ENCODE measurements at regions not wholly inside any gene's neighbourhood (a gene's known extent, or its start where the extent isn't known, plus 50 kb on each side); places are given as distances from the start of the nearest gene placed in this dataset.
"Not testable (repeated sequence)": the region's sequence is repeated elsewhere in the genome, so short reads cannot be mapped to it uniquely, and the experiment has no call there.

DNA sequence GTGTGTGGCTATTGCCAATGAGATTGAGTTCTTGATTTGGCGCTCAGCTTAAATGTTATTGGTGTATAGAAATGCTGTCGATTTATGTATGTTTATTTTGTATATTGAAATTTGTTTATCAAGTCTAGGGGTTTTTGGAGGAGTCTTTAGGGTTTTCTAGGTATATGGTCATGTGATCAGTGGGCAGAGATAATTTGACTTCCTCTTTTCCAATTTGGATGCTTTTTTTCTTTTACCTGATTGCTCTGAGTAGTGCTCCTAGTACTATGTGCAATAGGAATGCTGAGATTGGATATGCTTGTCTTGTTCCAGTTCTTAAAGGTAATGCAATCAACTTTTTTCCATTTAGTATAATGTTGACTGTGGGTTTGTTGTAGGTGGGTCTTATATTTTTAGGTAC lies 99.8 kb upstream of the PMCH start:
- Histone ChIP-seq H3K4me3 (ENCODE audit: low read length) (no peak overlapping the region), H3K9me3 (ENCODE audit: insufficient read depth, low read length) (no peaks in the 10 kb centered on the region), H3K4me2 (ENCODE audit: low read length) (no peak overlapping the region), H3K27ac (ENCODE audit: low read length) (no peak overlapping the region), H4K20me1 (ENCODE audit: insufficient read depth, low read length) (no peaks in the 10 kb centered on the region), H3K36me3 (replicated peaks; ENCODE audit: low read depth, low read length) (no peaks in the 10 kb centered on the region), H3K4me1 (ENCODE audit: low read length) (peaks cover under 1% of the 10 kb centered on the region; the same call in 1 of the 2 replicates), H3K9ac (ENCODE audit: low read length) (no peak overlapping the region), H2AFZ (ENCODE audit: low read depth, low read length) (no peak overlapping the region), H3K27me3 (ENCODE audit: low read depth, low read length) (no peaks in the 10 kb centered on the region), H3K79me2 (ENCODE audit: low read length) (no peaks in the 10 kb centered on the region)
- TF ChIP-seq, protein P1, sequence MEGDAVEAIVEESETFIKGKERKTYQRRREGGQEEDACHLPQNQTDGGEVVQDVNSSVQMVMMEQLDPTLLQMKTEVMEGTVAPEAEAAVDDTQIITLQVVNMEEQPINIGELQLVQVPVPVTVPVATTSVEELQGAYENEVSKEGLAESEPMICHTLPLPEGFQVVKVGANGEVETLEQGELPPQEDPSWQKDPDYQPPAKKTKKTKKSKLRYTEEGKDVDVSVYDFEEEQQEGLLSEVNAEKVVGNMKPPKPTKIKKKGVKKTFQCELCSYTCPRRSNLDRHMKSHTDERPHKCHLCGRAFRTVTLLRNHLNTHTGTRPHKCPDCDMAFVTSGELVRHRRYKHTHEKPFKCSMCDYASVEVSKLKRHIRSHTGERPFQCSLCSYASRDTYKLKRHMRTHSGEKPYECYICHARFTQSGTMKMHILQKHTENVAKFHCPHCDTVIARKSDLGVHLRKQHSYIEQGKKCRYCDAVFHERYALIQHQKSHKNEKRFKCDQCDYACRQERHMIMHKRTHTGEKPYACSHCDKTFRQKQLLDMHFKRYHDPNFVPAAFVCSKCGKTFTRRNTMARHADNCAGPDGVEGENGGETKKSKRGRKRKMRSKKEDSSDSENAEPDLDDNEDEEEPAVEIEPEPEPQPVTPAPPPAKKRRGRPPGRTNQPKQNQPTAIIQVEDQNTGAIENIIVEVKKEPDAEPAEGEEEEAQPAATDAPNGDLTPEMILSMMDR (IDR thresholded peaks at IDR 0.05; ENCODE audit: low read depth, low read length), result no peak
- TF ChIP-seq EZH2phosphoT487 (IDR thresholded peaks at IDR 0.05; ENCODE audit: low read depth), result no peak

DNA sequence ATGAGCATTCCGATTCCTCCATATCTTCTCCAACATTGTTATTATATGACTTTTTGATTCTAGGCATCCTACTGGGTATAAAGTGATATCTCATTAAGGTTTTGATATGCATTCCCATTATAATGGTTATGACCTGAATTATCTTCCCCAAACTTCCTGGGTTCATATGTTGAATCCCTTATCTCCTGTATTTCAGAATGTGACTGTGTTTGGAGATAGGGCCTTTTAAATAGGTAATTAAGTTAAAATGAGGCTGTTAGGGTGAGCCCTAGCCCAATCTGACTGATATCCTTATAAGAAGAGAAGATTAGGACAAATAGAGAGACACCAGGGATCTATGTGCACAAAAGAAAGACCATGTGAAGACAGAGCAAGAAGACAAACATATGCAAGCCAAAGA lies 96.9 kb upstream of the PMCH start:
- no peak overlapping the region for H3K4me3 ChIP-seq (ENCODE audit: low read length)
- no peak overlapping the region for H3K27ac ChIP-seq (ENCODE audit: low read length)
- H2AFZ ChIP-seq (ENCODE audit: low read depth, low read length), result no peak overlapping the region
- TF ChIP-seq, protein P1 (IDR thresholded peaks at IDR 0.05; ENCODE audit: low read depth, low read length), result no peak
- TF ChIP-seq EZH2phosphoT487 (IDR thresholded peaks at IDR 0.05; ENCODE audit: low read depth), result no peak
- no peaks in the 10 kb centered on the region for H3K27me3 ChIP-seq (ENCODE audit: low read depth, low read length)
- no peaks in the 10 kb centered on the region for H3K79me2 ChIP-seq (ENCODE audit: low read length)
- H3K4me1 ChIP-seq (ENCODE audit: low read length), result no peaks in the 10 kb centered on the region
- H4K20me1 ChIP-seq (ENCODE audit: insufficient read depth, low read length), result no peaks in the 10 kb centered on the region
- H3K9me3 ChIP-seq (ENCODE audit: insufficient read depth, low read length), result no peaks in the 10 kb centered on the region
- no peak overlapping the region for H3K4me2 ChIP-seq (ENCODE audit: low read length)
- no peak overlapping the region for H3K9ac ChIP-seq (ENCODE audit: low read length)
- H3K36me3 ChIP-seq (replicated peaks; ENCODE audit: low read depth, low read length), result no peaks in the 10 kb centered on the region

DNA sequence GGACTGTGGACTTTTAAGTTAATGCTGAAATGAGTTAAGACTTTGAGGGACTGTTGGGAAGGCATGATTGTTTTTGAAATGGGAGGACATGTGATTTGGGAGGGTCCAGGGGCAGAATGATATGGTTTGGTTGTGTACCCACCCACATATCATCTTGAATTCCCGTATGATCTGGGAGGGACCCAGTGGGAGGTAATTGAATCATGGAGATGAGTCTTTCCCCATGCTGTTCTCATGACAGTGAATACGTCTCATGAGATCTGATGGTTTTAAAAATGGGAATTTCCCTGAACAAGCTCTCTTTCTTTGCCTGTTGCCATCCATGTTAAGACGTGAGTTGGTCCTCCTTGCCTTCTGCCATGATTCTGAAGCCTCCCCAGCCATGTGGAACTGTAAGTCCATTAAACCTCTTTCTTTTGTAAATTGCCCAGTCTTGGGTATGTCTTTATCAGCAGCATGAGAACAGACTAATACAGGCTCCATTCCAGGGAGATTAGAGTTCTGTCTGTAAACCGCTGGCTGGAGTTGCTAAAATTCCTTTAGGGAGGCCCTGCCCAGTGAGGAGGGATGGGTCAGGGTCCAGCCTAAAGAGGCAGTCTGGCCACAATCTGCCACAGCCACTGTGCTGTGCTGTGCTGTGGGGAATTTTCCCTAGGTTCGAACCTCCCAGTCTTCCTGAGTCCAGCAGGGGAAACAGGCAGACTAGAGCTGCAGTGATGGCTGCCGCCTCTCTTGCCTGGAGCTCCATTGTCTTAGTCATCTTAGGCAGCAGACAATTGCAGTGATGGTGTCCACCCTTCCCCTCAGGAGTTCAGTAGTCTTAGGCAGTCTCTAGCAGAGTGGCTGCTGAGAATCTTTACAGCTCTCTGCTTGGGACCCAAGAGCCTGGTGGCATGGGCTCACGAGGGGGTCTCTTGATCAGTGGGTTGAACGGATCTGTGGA lies 94.1 kb upstream of the PMCH start:
- not testable (repeated sequence) for H3K4me3 ChIP-seq (ENCODE audit: low read length); H3K4me1 ChIP-seq (ENCODE audit: low read length); H3K27ac ChIP-seq (ENCODE audit: low read length); H2AFZ ChIP-seq (ENCODE audit: low read depth, low read length); H4K20me1 ChIP-seq (ENCODE audit: insufficient read depth, low read length); H3K36me3 ChIP-seq (replicated peaks; ENCODE audit: low read depth, low read length); H3K79me2 ChIP-seq (ENCODE audit: low read length); H3K27me3 ChIP-seq (ENCODE audit: low read depth, low read length); H3K4me2 ChIP-seq (ENCODE audit: low read length); H3K9me3 ChIP-seq (ENCODE audit: insufficient read depth, low read length); H3K9ac ChIP-seq (ENCODE audit: low read length)

DNA sequence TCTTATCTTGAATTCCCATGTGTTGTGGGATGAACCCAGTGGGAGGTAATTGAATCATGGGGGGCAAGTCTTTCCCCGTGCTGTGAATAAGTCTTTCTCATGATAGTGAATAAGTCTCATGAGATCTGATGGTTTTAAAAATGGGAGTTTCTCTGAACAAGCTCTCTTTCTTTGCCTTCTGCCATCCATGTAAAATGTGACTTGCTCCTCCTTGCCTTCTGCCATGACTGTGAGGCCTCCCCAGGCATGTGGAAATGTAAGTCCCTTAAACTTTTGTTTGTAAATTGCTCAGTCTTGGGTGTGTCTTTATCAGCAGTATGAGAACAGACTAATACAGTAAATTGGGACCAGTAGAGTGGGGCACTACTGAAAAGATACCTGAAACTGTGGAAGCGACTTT lies 92.1 kb upstream of the PMCH start:
- H3K36me3 ChIP-seq (replicated peaks; ENCODE audit: low read depth, low read length); H3K9me3 ChIP-seq (ENCODE audit: insufficient read depth, low read length); H2AFZ ChIP-seq (ENCODE audit: low read depth, low read length); H3K4me2 ChIP-seq (ENCODE audit: low read length); H3K4me1 ChIP-seq (ENCODE audit: low read length); H4K20me1 ChIP-seq (ENCODE audit: insufficient read depth, low read length); H3K79me2 ChIP-seq (ENCODE audit: low read length); H3K9ac ChIP-seq (ENCODE audit: low read length); H3K4me3 ChIP-seq (ENCODE audit: low read length); H3K27ac ChIP-seq (ENCODE audit: low read length); H3K27me3 ChIP-seq (ENCODE audit: low read depth, low read length): not testable (repeated sequence)

DNA sequence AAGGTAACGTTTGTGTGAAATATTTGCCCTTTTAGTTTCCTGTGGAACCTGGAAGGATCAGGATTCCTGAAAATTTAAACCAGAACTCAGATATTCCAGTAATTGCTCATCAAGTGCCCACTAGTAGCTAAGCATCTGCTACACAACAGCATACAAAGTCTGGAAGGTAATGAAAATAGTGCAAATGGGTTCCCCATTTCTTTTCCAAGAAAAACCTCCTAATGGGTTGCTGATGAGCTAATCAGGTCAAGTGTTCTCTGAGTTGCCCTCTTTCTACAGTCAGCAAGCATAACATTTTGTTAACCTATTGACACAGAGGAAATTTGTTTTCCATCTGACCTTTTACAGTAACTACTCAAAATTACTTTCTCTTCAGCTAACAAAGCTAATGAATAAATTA lies 83.6 kb upstream of the PMCH start:
- no peaks in the 10 kb centered on the region for H4K20me1 ChIP-seq (ENCODE audit: insufficient read depth, low read length)
- H3K4me1 ChIP-seq (ENCODE audit: low read length), result no peaks in the 10 kb centered on the region
- H3K9me3 ChIP-seq (ENCODE audit: insufficient read depth, low read length), result no peaks in the 10 kb centered on the region
- H2AFZ ChIP-seq (ENCODE audit: low read depth, low read length), result no peak overlapping the region
- H3K79me2 ChIP-seq (ENCODE audit: low read length), result no peaks in the 10 kb centered on the region
- no peaks in the 10 kb centered on the region for H3K27me3 ChIP-seq (ENCODE audit: low read depth, low read length)
- no peak overlapping the region for H3K9ac ChIP-seq (ENCODE audit: low read length)
- no peak overlapping the region for H3K27ac ChIP-seq (ENCODE audit: low read length)
- no peaks in the 10 kb centered on the region for H3K36me3 ChIP-seq (replicated peaks; ENCODE audit: low read depth, low read length)
- TF ChIP-seq, protein P1 (IDR thresholded peaks at IDR 0.05; ENCODE audit: low read depth, low read length), result no peak
- no peak for TF ChIP-seq EZH2phosphoT487 (IDR thresholded peaks at IDR 0.05; ENCODE audit: low read depth)
- H3K4me3 ChIP-seq (ENCODE audit: low read length), result no peak overlapping the region
- H3K4me2 ChIP-seq (ENCODE audit: low read length), result no peak overlapping the region

DNA sequence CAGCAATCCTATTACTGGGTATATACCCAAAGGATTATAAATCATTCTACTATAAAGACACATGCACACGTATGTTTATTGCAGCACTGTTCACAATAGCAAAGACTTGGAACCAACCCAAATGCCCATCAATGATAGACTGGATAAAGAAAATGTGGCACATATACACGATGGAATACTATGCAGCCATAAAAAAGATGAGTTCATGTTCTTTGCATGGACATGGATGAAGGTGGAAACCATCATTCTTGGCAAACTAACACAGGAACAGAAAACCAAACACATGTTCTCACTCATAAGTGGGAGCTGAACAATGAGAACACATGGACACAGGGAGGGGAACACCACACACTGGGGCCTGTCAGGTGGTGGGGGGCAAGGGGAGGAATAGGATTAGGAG lies 58.1 kb upstream of the PMCH start:
- not testable (repeated sequence) for H3K79me2 ChIP-seq (ENCODE audit: low read length); H3K4me3 ChIP-seq (ENCODE audit: low read length); H3K27me3 ChIP-seq (ENCODE audit: low read depth, low read length); H3K4me2 ChIP-seq (ENCODE audit: low read length); H2AFZ ChIP-seq (ENCODE audit: low read depth, low read length); H3K36me3 ChIP-seq (replicated peaks; ENCODE audit: low read depth, low read length); H3K9me3 ChIP-seq (ENCODE audit: insufficient read depth, low read length); H3K4me1 ChIP-seq (ENCODE audit: low read length); H4K20me1 ChIP-seq (ENCODE audit: insufficient read depth, low read length); H3K9ac ChIP-seq (ENCODE audit: low read length); H3K27ac ChIP-seq (ENCODE audit: low read length)

DNA sequence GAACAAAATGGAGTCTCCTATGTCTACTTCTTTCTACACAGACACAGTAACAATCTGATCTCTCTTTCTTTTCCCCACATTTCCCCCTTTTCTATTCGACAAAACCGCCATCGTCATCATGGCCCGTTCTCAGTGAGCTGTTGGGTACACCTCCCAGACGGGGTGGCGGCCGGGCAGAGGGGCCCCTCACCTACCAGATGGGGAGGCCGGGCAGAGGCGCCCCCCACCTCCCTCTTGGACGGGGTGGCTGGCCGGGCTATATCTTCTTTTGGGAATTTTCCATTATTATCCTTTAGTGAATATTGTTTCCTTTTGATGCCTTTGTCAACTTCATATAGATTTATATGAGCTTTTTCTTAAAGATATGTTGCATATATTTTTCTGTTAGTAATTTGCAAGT lies 53.4 kb upstream of the PMCH start:
- not testable (repeated sequence) for H3K4me1 ChIP-seq (ENCODE audit: low read length)

More for the DNA sequence above, 53.4 kb upstream of the PMCH start:
- H3K79me2 ChIP-seq (ENCODE audit: low read length); H3K4me2 ChIP-seq (ENCODE audit: low read length); H3K9me3 ChIP-seq (ENCODE audit: insufficient read depth, low read length); H3K27me3 ChIP-seq (ENCODE audit: low read depth, low read length); H4K20me1 ChIP-seq (ENCODE audit: insufficient read depth, low read length); H3K36me3 ChIP-seq (replicated peaks; ENCODE audit: low read depth, low read length); H2AFZ ChIP-seq (ENCODE audit: low read depth, low read length); H3K9ac ChIP-seq (ENCODE audit: low read length); H3K27ac ChIP-seq (ENCODE audit: low read length); H3K4me3 ChIP-seq (ENCODE audit: low read length): not testable (repeated sequence)
